KG1 (cell line): ENCODE measurements at regions not wholly inside any gene's neighbourhood (a gene's known extent, or its start where the extent isn't known, plus 50 kb on each side); places are given as distances from the start of the nearest gene placed in this dataset.

Experiments used
- DNase-seq: peaks from one replicate; lab custom pipeline; 2025; lab: John Stamatoyannopoulos, UW

DNA sequence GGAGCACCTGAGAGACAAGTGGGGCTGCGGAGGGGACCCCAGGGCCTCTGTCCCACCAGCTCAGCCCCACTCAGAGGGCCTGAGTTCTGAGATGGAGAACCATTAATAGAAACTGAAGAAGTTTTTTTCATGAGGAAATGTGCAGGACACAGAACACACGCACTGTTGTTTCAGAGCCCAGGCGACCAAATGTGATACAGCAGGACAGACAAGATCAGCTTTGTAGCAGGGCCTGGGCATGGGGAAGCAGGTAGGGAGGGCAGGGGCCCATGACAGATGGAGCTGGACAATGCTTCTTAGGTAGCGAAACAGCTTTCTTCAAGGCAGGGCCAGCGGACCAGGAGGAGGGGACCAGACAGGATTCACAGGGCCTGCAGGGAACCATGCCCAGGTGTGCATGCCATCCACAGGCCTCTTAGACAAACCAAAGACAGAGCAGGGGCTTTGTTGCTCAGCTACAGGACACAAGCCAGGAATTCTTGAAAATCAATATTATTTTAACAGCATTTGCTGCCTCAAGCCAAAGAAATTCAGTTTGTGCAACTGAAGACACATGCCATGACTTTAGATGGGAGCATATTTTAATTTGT is 252.8 kb upstream of the GYPC start:
- DNase-seq = no peak

DNA sequence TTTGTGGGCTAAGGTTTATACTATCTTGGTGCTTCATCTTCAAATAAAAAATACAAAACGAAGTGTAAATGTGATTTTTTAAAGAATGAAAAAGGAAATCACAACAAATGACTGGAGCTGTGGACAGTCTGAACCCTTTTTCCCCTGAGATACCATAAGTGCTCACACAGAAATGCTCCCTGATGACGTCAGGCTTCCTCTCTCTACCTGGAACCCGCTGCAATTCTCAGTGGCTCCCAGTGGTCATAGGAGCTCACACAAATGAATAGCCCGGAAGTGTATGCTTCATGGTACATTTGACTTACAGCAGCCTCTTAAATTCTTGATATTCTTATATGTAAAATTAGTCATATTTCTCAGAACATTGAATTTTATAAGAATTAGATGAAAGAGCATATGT is 249.7 kb upstream of the GYPC start:
- DNase-seq = no peak

DNA sequence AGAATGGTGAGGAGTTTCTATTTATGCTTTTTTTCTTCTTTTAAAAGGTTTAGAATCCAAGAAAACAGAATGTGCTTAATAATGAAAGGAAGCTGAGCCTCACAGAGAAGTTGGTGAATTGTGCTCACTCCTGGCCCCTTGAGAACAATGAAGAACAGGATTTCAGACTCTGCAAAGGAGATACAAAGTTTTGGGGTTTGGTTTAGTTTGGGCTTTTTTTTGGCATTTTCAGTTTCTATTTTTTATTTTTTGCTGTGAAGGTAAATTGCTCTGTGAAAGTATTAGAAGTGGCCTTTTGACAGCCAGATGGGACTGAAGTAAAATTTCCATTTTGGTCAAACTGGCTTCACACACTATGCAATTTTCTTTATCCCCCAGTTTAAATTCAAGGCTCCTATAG is 247.3 kb upstream of the GYPC start:
- no peak for DNase-seq

- no peak for DNase-seq
Measured at GRCh38 chr2:126409850-126410249, 246.1 kb upstream of the GYPC start.

GRCh38 chr2:126413079-126413478 is 242.9 kb upstream of the GYPC start:
- DNase-seq = no peak

DNA sequence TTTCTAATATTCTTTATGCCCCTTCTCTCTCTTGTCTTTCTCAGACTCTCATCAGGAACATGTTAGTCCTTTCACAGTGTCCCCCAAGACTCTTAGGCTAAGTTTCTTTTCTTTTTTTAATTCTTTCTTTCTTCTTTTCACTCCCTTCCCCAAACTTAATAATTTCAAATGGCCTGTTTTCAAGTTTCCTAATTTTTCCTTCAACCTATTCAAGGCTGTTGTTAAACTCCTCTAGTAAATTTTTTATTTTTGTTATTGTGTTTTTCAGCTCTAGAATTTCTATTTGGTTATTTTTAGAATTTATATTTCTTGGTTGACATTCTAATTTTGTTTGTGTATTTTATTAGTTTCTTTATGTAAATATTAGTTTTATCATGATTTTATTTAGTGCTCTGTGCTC is 236.6 kb upstream of the GYPC start:
- DNase-seq = no peak

DNA sequence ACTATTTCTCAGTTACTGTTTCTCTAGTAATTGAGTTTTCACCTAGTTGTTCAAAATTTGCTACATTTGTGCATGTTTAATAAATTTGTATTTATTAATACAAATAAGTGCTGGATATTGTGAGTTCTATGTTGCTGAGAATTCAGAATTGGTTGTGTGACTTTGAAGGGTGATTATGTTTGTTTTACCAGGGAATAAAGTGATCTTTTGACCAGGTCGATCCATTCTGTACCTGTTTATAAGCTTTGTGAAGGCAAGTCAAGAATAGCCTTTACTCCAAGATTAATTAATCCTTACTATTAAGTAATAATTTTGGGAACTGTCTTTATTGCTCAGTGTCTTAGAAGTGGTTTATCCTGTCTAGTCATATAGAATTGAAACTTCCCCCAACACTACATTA is 230.0 kb upstream of the GYPC start:
- no peak for DNase-seq

- DNase-seq = no peak
Measured at GRCh38 chr2:126429103-126429502, 226.9 kb upstream of the GYPC start.

GRCh38 chr2:126431136-126431535 is 224.8 kb upstream of the GYPC start:
- no peak for DNase-seq

- DNase-seq = no peak
Measured at GRCh38 chr2:126436411-126436810, 219.5 kb upstream of the GYPC start.

- no peak for DNase-seq
Measured at GRCh38 chr2:126437016-126437415, 218.9 kb upstream of the GYPC start.

DNA sequence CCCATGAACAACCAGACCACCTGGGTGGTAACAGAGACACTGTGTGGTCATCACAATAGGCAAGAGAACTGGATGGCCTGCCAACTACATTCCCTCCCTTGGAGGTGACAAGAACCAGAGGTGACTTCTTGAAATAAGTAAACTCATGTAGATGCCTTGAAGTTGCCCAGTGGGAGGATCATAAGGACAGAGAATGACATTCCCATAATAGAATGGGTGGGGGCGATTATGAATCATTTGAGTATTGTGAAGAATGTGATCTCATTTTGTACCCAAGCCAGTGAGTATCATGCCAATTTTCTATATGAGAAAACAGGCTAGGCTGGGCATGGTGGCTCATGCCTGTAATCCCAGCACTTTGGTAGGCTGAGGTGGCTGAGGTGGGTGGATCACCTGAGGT is 211.4 kb upstream of the GYPC start:
- DNase-seq = no peak

GRCh38 chr2:126446106-126446695 is 209.8 kb upstream of the GYPC start:
- no peak for DNase-seq

GRCh38 chr2:126448611-126449010 is 207.3 kb upstream of the GYPC start:
- DNase-seq = no peak

- no peak for DNase-seq
Measured at GRCh38 chr2:126449677-126450076, 206.3 kb upstream of the GYPC start.

GRCh38 chr2:126463892-126464674 is 191.9 kb upstream of the GYPC start:
- DNase-seq = no peak

DNA sequence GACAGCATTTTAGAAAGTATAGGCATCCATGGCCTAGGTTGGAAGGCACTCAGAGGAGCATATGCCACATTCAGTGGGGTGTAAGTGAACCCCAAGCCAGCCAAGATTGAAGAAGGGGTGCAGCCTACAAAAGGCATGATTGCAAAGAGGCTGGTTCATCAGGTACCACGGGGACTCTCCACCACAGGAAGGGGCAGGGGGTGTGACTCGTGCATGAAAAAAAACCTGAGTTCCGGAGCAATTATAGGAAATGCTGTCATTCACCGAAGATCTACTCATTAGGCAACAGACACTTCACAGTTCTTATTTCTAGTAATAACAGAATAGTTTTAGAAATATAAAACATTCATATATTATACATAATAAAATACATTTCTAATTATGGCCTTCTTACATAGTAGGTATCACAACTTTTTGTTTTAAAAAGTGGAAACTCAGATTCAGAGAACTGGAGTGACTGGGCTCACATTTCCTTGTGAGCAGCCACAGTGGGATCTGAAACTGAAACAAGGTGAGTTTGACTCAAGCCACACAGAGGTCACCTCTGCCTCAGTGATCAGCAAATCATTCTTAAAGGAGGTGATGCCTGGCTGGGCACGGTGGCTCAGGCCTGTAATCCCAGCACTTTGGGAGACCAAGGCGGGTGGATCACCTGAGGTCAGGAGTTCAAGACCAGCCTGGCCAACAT is 188.4 kb upstream of the GYPC start:
- no peak for DNase-seq

DNA sequence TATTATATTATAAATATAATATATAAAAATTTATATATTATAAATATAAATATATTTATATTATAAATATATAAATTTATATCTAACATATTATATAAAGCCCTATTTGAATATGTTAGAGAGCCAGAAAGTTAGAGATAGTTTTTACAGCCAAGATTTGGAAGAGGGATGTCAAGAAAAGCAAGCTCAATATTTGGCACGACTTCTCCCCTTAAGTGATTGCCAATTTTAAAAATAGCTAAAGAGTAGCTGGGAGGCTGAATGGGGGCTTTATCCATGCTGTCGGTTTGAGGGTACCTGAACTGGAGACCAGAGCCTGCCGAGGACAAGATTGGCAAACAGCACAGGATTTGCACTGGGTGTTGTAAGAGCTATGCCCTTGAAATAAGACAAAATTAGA is 180.9 kb upstream of the GYPC start:
- DNase-seq = no peak

DNA sequence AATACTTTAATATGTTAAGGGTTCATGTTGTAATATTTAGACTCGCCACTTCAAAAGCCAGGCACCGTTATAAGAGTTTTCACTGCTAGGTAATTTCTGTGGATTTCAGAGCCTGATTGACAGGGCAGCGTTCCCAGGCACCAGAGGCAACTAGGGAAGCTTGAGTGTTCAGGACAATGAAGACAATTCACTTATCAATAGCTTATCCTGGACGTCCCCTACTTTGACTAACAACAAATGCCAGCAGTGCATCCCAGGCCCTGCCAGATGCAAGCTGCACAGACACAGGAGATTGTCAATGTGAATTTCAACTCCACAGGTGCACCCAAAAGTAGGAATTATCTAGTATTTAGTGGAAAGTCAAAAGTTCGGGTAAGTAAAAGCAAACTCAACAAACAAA is 179.3 kb upstream of the GYPC start:
- no peak for DNase-seq

- DNase-seq = no peak
Measured at GRCh38 chr2:126480033-126480432, 175.9 kb upstream of the GYPC start.

GRCh38 chr2:126482582-126483464 is 173.1 kb upstream of the GYPC start:
- no peak for DNase-seq

- no peak for DNase-seq
Measured at GRCh38 chr2:126494593-126494992, 161.4 kb upstream of the GYPC start.
